H9 (cell line): ENCODE measurements at regions not wholly inside any gene's neighbourhood (a gene's known extent, or its start where the extent isn't known, plus 50 kb on each side); places are given as distances from the start of the nearest gene placed in this dataset.

Experiments
- DNase-seq: peaks from one replicate; pipeline ENCODE4 v3.0.0-alpha.2; 2017
- H2AFZ ChIP-seq: one replicate; pipeline ENCODE4 v1.6.1; 2013; ENCODE audit warnings: mild to moderate bottlenecking, low read length, control low read depth, moderate library complexity
- H2AK5ac ChIP-seq: 2 replicates; pipeline ENCODE4 v1.6.1; 2013; ENCODE audit warnings: low read length, control low read depth, mixed read lengths; ENCODE audit not compliant: insufficient read length
- H2BK120ac ChIP-seq: one replicate; pipeline ENCODE4 v1.6.1; 2013; ENCODE audit warnings: low read depth, mild to moderate bottlenecking, low read length, control low read depth, inconsistent platforms; ENCODE audit not compliant: poor library complexity, severe bottlenecking
- H2BK12ac ChIP-seq: 2 replicates; pipeline ENCODE4 v1.6.1; 2013; ENCODE audit warnings: low read length, control low read depth, mixed read lengths, low read depth; ENCODE audit not compliant: insufficient read length
- H2BK15ac ChIP-seq: 2 replicates; pipeline ENCODE4 v1.6.1; 2013; ENCODE audit warnings: low read depth, low read length, control low read depth
- H2BK20ac ChIP-seq: one replicate; pipeline ENCODE4 v1.6.1; 2013; ENCODE audit warnings: low read depth, mild to moderate bottlenecking, low read length, control low read depth, inconsistent platforms; ENCODE audit not compliant: poor library complexity, severe bottlenecking
- H2BK5ac ChIP-seq: 2 replicates; pipeline ENCODE4 v1.6.1; 2013; ENCODE audit warnings: low read length, control low read depth, mixed read lengths; ENCODE audit not compliant: insufficient read length
- H3K14ac ChIP-seq: 2 replicates; pipeline ENCODE4 v1.6.1; 2013; ENCODE audit warnings: low read length, control low read depth; ENCODE audit not compliant: insufficient read depth
- H3K18ac ChIP-seq: 2 replicates; pipeline ENCODE4 v1.6.1; 2013; ENCODE audit warnings: low read depth, mild to moderate bottlenecking, mixed read lengths, low read length, control low read depth; ENCODE audit not compliant: insufficient read length
- H3K23ac ChIP-seq: 2 replicates; pipeline ENCODE4 v1.6.1; 2013; ENCODE audit warnings: low read length, control low read depth, mixed read lengths, low read depth; ENCODE audit not compliant: insufficient read length
- H3K23me2 ChIP-seq: 2 replicates; pipeline ENCODE4 v1.6.1; 2013; ENCODE audit warnings: low read depth, mild to moderate bottlenecking, mixed read lengths, low read length, control low read depth; ENCODE audit not compliant: insufficient read length, poor library complexity, severe bottlenecking
- H3K27ac ChIP-seq: 2 replicates; pipeline ENCODE4 v1.5.1; 2013; ENCODE audit warnings: low read length, control low read depth, mixed read lengths, low read depth; ENCODE audit not compliant: insufficient read length
- H3K27me3 ChIP-seq: 2 replicates; pipeline ENCODE4 v1.6.1; 2013; ENCODE audit warnings: low read length, control low read depth, inconsistent platforms; ENCODE audit not compliant: insufficient read depth
- H3K4ac ChIP-seq: 2 replicates; pipeline ENCODE4 v1.6.1; 2013; ENCODE audit warnings: low read depth, mild to moderate bottlenecking, control low read depth, inconsistent platforms, low read length, moderate library complexity
- H3K4me1 ChIP-seq: 2 replicates; pipeline ENCODE4 v1.6.1; 2013; ENCODE audit warnings: low read length, control low read depth, inconsistent platforms; ENCODE audit not compliant: insufficient read depth
- H3K4me2 ChIP-seq: 2 replicates; pipeline ENCODE4 v1.6.1; 2013; ENCODE audit warnings: low read length, control low read depth, mixed read lengths; ENCODE audit not compliant: insufficient read length, insufficient read depth
- H3K56ac ChIP-seq: 2 replicates; pipeline ENCODE4 v1.6.1; 2013; ENCODE audit warnings: low read depth, mild to moderate bottlenecking, mixed read lengths, low read length, control low read depth; ENCODE audit not compliant: insufficient read length
- H3K79me1 ChIP-seq: 2 replicates; pipeline ENCODE4 v1.6.1; 2013; ENCODE audit warnings: low read depth, mild to moderate bottlenecking, moderate library complexity, low read length, control low read depth, inconsistent platforms; ENCODE audit not compliant: insufficient read depth, poor library complexity, severe bottlenecking
- H3K79me2 ChIP-seq: 2 replicates; pipeline ENCODE4 v1.6.1; 2013; ENCODE audit warnings: low read length, control low read depth, inconsistent platforms; ENCODE audit not compliant: insufficient read depth
- H3K9ac ChIP-seq: 2 replicates; pipeline ENCODE4 v1.6.1; 2013; ENCODE audit warnings: low read length, control low read depth, mixed read lengths; ENCODE audit not compliant: insufficient read length; ENCODE audit errors: extremely low read depth
- H3K9me3 ChIP-seq: one replicate; pipeline ENCODE4 v1.6.1; 2013; ENCODE audit warnings: low read depth, low read length, inconsistent platforms; ENCODE audit not compliant: control insufficient read depth
- H3T11ph ChIP-seq: one replicate; pipeline ENCODE4 v1.6.1; 2013; ENCODE audit warnings: mild to moderate bottlenecking, low read length, control low read depth, inconsistent platforms
- H4K20me1 ChIP-seq: one replicate; pipeline ENCODE4 v1.6.1; 2013; ENCODE audit not compliant: control insufficient read depth, insufficient read length, insufficient read depth
- H4K5ac ChIP-seq: 2 replicates; pipeline ENCODE4 v1.6.1; 2013; ENCODE audit warnings: low read depth, mild to moderate bottlenecking, mixed read lengths, low read length, control low read depth; ENCODE audit not compliant: insufficient read length
- H4K8ac ChIP-seq: replicated peaks from 2 replicates; pipeline ENCODE4 v1.6.1; 2013; ENCODE audit warnings: low read length, control low read depth, mixed read lengths, low read depth; ENCODE audit not compliant: insufficient read length
- H4K91ac ChIP-seq: 2 replicates; pipeline ENCODE4 v1.6.1; 2013; ENCODE audit warnings: low read depth, mild to moderate bottlenecking, moderate library complexity, mixed read lengths, low read length, control low read depth; ENCODE audit not compliant: insufficient read length
- H3K27ac Mint-ChIP-seq, 3 experiments: 2 replicates in 2 of 3; 3 replicates in 1 of 3; pipeline ENCODE4 v1.8.0; 2020 to 2021; ENCODE audit warnings: mixed read lengths in 3 of 3, mild to moderate bottlenecking in 1 of 3, moderate library complexity in 1 of 3
- H3K27me3 Mint-ChIP-seq: 2 replicates; pipeline ENCODE4 v1.8.0; 2021; ENCODE audit warnings: low read depth, mild to moderate bottlenecking, moderate library complexity, mixed read lengths
- H3K36me3 Mint-ChIP-seq, 3 experiments: 2 replicates in 2 of 3; 3 replicates in 1 of 3; pipeline ENCODE4 v1.8.0; 2020 to 2021; ENCODE audit warnings: low read depth in 3 of 3, mixed read lengths in 3 of 3; ENCODE audit not compliant: insufficient read depth in 1 of 3
- H3K4me1 Mint-ChIP-seq, 2 experiments: 2 replicates each; pipeline ENCODE4 v1.8.0; 2020; ENCODE audit warnings: mixed read lengths in 2 of 2
- H3K4me3 Mint-ChIP-seq, 2 experiments: 2 replicates in 1 of 2; 3 replicates in 1 of 2; pipeline ENCODE4 v1.8.0; 2020 to 2021; ENCODE audit warnings: mild to moderate bottlenecking in 2 of 2, mixed read lengths in 2 of 2, moderate library complexity in 1 of 2
- H3K9me3 Mint-ChIP-seq, 2 experiments: 2 replicates in 1 of 2; 3 replicates in 1 of 2; pipeline ENCODE4 v1.8.0; 2020; ENCODE audit warnings: mild to moderate bottlenecking in 2 of 2, mixed read lengths in 2 of 2, moderate library complexity in 1 of 2
- whole genome bisulfite sequencing: extraction: QIAGEN DNeasy Blood & Tissue Kit; methylation state at CpG from one replicate; pipeline ENCODE4 v1.1.7; 2013; ENCODE audit warnings: missing lambda C conversion rate, low lambda C conversion rate, mixed read lengths; ENCODE audit not compliant: insufficient read length; ENCODE audit errors: extremely low coverage; 5-methylcytosine and 5-hydroxymethylcytosine counted together
- TF ChIP-seq, protein P1 (sequence below): fragments of 200-600 bp; sonication (generic); conservative IDR thresholded peaks from 3 replicates; pipeline ENCODE4 v1.8.0; 2021; ENCODE audit warnings: antibody characterized with exemption, mild to moderate bottlenecking

DNA sequence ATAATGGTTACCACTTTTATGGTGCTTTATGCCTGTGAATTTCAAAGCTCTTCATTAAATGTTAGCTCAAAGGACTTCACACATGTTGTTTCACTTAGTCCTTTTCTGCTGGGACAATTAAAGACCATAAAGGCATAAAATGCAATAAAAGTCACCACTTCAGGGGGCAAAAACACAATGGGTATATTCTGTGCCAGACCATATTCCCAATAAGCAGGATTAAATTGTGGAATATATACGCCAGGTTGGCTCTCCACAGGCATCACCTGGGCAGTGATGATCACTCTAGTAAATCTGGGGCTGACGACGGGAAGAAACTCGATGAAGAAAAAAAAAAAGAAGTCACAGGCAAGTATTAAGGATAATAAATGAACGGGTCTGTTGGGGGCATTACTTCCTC, 370.2 kb upstream of the CNTN4 start:
- Mint-ChIP-seq H3K9me3 (0 out of 5 replicates have a peak, but pooled peaks cover 0 to 2% of the 10 kb centered on the region in 2 experiments), H3K4me1 (peaks cover 8 to 11% of the 10 kb centered on the region in 2 experiments), H3K27ac (0 out of 7 replicates have a peak overlapping the region, but pooled peaks of 1 of the 3 experiments have one; percentile 31), H3K27me3 (no peaks in the 10 kb centered on the region), H3K36me3 (no peaks in the 10 kb centered on the region), H3K4me3 (no peak overlapping the region)
- H3K9ac ChIP-seq: no peak overlapping the region
- TF ChIP-seq, protein P1, sequence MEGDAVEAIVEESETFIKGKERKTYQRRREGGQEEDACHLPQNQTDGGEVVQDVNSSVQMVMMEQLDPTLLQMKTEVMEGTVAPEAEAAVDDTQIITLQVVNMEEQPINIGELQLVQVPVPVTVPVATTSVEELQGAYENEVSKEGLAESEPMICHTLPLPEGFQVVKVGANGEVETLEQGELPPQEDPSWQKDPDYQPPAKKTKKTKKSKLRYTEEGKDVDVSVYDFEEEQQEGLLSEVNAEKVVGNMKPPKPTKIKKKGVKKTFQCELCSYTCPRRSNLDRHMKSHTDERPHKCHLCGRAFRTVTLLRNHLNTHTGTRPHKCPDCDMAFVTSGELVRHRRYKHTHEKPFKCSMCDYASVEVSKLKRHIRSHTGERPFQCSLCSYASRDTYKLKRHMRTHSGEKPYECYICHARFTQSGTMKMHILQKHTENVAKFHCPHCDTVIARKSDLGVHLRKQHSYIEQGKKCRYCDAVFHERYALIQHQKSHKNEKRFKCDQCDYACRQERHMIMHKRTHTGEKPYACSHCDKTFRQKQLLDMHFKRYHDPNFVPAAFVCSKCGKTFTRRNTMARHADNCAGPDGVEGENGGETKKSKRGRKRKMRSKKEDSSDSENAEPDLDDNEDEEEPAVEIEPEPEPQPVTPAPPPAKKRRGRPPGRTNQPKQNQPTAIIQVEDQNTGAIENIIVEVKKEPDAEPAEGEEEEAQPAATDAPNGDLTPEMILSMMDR: no peak
- H2AK5ac ChIP-seq: no peak overlapping the region
- H2BK12ac ChIP-seq: no peak overlapping the region
- H3K23me2 ChIP-seq: no peaks in the 10 kb centered on the region
- no peak overlapping the region for H4K91ac ChIP-seq
- H2BK120ac ChIP-seq: no peak overlapping the region
- H3K23ac ChIP-seq: no peak overlapping the region
- no peak overlapping the region for H3K14ac ChIP-seq
- DNase-seq: no peak
- H3K79me1 ChIP-seq: no peaks in the 10 kb centered on the region
- H2BK5ac ChIP-seq: no peak overlapping the region
- no peak overlapping the region for H4K8ac ChIP-seq
- no peak overlapping the region for H3K18ac ChIP-seq
- no peaks in the 10 kb centered on the region for H3K4me1 ChIP-seq
- no peak overlapping the region for H3T11ph ChIP-seq
- H3K27ac ChIP-seq: no peak overlapping the region
- no peaks in the 10 kb centered on the region for H3K79me2 ChIP-seq
- no peak overlapping the region for H4K5ac ChIP-seq
- H2AFZ ChIP-seq: no peak overlapping the region
- WGBS: no CpG with 5 or more reads among the region's 5 CpGs
- no peaks in the 10 kb centered on the region for H3K9me3 ChIP-seq
- H3K27me3 ChIP-seq: no peaks in the 10 kb centered on the region
- no peak overlapping the region for H3K4me2 ChIP-seq
- no peak overlapping the region for H3K4ac ChIP-seq
- H3K56ac ChIP-seq: no peak overlapping the region
- no peak overlapping the region for H2BK15ac ChIP-seq
- H4K20me1 ChIP-seq: no peaks in the 10 kb centered on the region
- H2BK20ac ChIP-seq: no peak overlapping the region
